ENCODE measurements at regions not wholly inside any gene's neighbourhood (a gene's known extent, or its start where the extent isn't known, plus 50 kb on each side); places are given as distances from the start of the nearest gene placed in this dataset.
"Not testable (repeated sequence)": the region's sequence is repeated elsewhere in the genome, so short reads cannot be mapped to it uniquely, and the experiment has no call there.

- Histone ChIP-seq H3K27me3 (ENCODE audit: insufficient read depth, low read length) (no peaks in the 10 kb centered on the region), H3K36me3 (ENCODE audit: insufficient read depth, low read length) (no peaks in the 10 kb centered on the region), H4K20me1 (ENCODE audit: insufficient read depth, low read length) (no peaks in the 10 kb centered on the region), H3K4me3 (ENCODE audit: insufficient read depth, low read length) (no peak overlapping the region), H2AFZ (ENCODE audit: low read length) (no peak overlapping the region), H3K4me2 (ENCODE audit: insufficient read depth, low read length) (no peak overlapping the region), H3K4me1 (ENCODE audit: insufficient read depth, low read length) (no peaks in the 10 kb centered on the region), H3K79me2 (ENCODE audit: insufficient read depth, low read length) (no peaks in the 10 kb centered on the region), H3K9me3 (ENCODE audit: low read depth, low read length) (no peaks in the 10 kb centered on the region), H3K27ac (ENCODE audit: low read depth, low read length) (no peak overlapping the region)
- no peak for DNase-seq (ENCODE audit: insufficient read length, low spot score, missing footprints)
- no peak for TF ChIP-seq CTCF (IDR thresholded peaks at IDR 0.05; ENCODE audit: extremely low read depth, low read depth, low read length)
Observed at GRCh38 chr14:66015071-66015780, 470.9 kb upstream of the CCDC196 start.

DNA sequence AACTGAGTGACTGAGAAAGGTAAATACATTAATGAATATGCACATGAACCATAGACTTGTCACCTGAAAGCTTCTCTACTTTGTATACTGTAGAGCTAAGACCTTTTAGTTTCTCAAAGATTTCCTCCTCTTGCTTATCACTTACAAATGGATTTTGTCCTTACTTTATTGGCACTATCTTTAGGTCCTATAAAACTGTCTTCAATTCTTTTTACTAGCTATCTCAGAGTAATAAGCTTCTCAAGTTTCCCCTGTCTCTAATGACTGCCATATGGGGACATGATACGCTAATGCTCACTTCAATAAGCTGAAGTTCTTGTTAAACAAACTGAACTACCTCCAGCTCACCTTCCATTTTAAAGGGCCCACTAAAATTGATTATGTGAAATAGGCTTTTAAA lies 468.2 kb upstream of the CCDC196 start:
- no peak overlapping the region for H3K4me2 ChIP-seq (ENCODE audit: insufficient read depth, low read length)
- H2AFZ ChIP-seq (ENCODE audit: low read length), result no peak overlapping the region
- no peak overlapping the region for H3K4me3 ChIP-seq (ENCODE audit: insufficient read depth, low read length)
- H3K27me3 ChIP-seq (ENCODE audit: insufficient read depth, low read length), result no peaks in the 10 kb centered on the region
- TF ChIP-seq CTCF (IDR thresholded peaks at IDR 0.05; ENCODE audit: extremely low read depth, low read depth, low read length), result no peak
- H3K79me2 ChIP-seq (ENCODE audit: insufficient read depth, low read length), result no peaks in the 10 kb centered on the region
- no peak for DNase-seq (ENCODE audit: insufficient read length, low spot score, missing footprints)
- H4K20me1 ChIP-seq (ENCODE audit: insufficient read depth, low read length), result no peaks in the 10 kb centered on the region
- H3K27ac ChIP-seq (ENCODE audit: low read depth, low read length), result no peak overlapping the region
- no peaks in the 10 kb centered on the region for H3K4me1 ChIP-seq (ENCODE audit: insufficient read depth, low read length)
- H3K36me3 ChIP-seq (ENCODE audit: insufficient read depth, low read length), result no peaks in the 10 kb centered on the region
- H3K9me3 ChIP-seq (ENCODE audit: low read depth, low read length), result no peaks in the 10 kb centered on the region

GRCh38 chr14:66022526-66022925 lies 463.6 kb upstream of the CCDC196 start:
- TF ChIP-seq CTCF (IDR thresholded peaks at IDR 0.05; ENCODE audit: extremely low read depth, low read depth, low read length), result no peak
- Histone ChIP-seq H4K20me1 (ENCODE audit: insufficient read depth, low read length) (no peaks in the 10 kb centered on the region), H3K4me1 (ENCODE audit: insufficient read depth, low read length) (no peaks in the 10 kb centered on the region), H3K4me3 (ENCODE audit: insufficient read depth, low read length) (no peak overlapping the region), H3K27me3 (ENCODE audit: insufficient read depth, low read length) (no peaks in the 10 kb centered on the region), H3K79me2 (ENCODE audit: insufficient read depth, low read length) (no peaks in the 10 kb centered on the region), H3K27ac (ENCODE audit: low read depth, low read length) (no peak overlapping the region), H3K4me2 (ENCODE audit: insufficient read depth, low read length) (no peak overlapping the region), H2AFZ (ENCODE audit: low read length) (no peak overlapping the region), H3K9me3 (ENCODE audit: low read depth, low read length) (no peaks in the 10 kb centered on the region), H3K36me3 (ENCODE audit: insufficient read depth, low read length) (no peaks in the 10 kb centered on the region)
- DNase-seq (ENCODE audit: insufficient read length, low spot score, missing footprints), result no peak

DNA sequence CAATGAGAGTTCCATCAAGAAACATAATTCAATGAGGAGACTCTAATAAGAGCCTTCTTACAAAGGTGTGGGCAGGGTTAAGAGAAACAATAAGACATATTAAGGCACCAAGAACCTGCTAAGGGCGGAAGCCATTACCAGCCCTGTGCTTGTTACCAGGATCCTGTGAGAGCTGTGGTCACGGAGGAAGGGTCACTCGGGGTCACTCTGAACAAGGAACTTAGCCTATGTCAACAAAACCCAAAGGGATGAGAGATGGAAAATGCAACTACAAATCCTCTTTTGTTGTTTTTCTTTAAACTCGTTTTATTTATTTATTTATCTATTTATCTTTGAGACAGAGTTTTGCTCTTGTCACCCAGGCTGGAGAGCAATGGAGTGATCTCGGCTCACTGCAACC lies 460.4 kb upstream of the CCDC196 start:
- H2AFZ ChIP-seq (ENCODE audit: low read length), result no peak overlapping the region
- no peaks in the 10 kb centered on the region for H3K36me3 ChIP-seq (ENCODE audit: insufficient read depth, low read length)
- H3K4me1 ChIP-seq (ENCODE audit: insufficient read depth, low read length), result no peaks in the 10 kb centered on the region
- H3K9me3 ChIP-seq (ENCODE audit: low read depth, low read length), result no peaks in the 10 kb centered on the region
- no peak overlapping the region for H3K4me2 ChIP-seq (ENCODE audit: insufficient read depth, low read length)
- TF ChIP-seq CTCF (IDR thresholded peaks at IDR 0.05; ENCODE audit: extremely low read depth, low read depth, low read length), result no peak
- DNase-seq (ENCODE audit: insufficient read length, low spot score, missing footprints), result no peak
- no peak overlapping the region for H3K27ac ChIP-seq (ENCODE audit: low read depth, low read length)
- no peak overlapping the region for H3K4me3 ChIP-seq (ENCODE audit: insufficient read depth, low read length)
- no peaks in the 10 kb centered on the region for H4K20me1 ChIP-seq (ENCODE audit: insufficient read depth, low read length)
- no peaks in the 10 kb centered on the region for H3K79me2 ChIP-seq (ENCODE audit: insufficient read depth, low read length)
- no peaks in the 10 kb centered on the region for H3K27me3 ChIP-seq (ENCODE audit: insufficient read depth, low read length)

DNA sequence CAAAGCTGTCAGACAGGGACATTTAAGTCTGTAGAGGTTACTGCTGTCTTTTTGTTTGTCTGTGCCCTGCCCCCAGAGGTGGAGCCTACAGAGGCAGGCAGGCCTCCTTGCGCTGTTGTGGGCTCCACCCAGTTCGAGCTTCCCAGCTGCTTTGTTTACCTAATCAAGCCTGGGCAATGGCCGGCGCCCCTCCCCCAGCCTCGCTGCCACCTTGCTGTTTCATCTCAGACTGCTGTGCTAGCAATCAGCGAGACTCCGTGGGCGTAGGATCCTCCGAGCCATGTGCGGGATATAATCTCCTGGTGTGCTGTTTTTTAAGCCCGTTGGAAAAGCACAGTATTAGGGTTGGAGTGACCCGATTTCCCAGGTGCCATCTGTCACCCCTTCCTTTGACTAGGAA lies 454.2 kb upstream of the CCDC196 start:
- not testable (repeated sequence) for H3K79me2 ChIP-seq (ENCODE audit: insufficient read depth, low read length); H2AFZ ChIP-seq (ENCODE audit: low read length); H3K9me3 ChIP-seq (ENCODE audit: low read depth, low read length); H3K27me3 ChIP-seq (ENCODE audit: insufficient read depth, low read length); H3K4me3 ChIP-seq (ENCODE audit: insufficient read depth, low read length); H3K4me1 ChIP-seq (ENCODE audit: insufficient read depth, low read length); H3K36me3 ChIP-seq (ENCODE audit: insufficient read depth, low read length); DNase-seq (ENCODE audit: insufficient read length, low spot score, missing footprints); H3K4me2 ChIP-seq (ENCODE audit: insufficient read depth, low read length); H3K27ac ChIP-seq (ENCODE audit: low read depth, low read length); H4K20me1 ChIP-seq (ENCODE audit: insufficient read depth, low read length)

All from osteoblast (primary cell).